Erythroblast (primary cell): ENCODE measurements at regions not wholly inside any gene's neighbourhood (a gene's known extent, or its start where the extent isn't known, plus 50 kb on each side); places are given as distances from the start of the nearest gene placed in this dataset.

Experiments used
- DNase-seq, 2 experiments: peaks; one replicate each; lab custom pipeline; 2025; lab: John Stamatoyannopoulos, UW
- GATA1 ChIP-seq: IDR thresholded peaks from 2 replicates; pipeline ENCODE4 v1.6.1; 2011; ENCODE audit warnings: low read depth, mild to moderate bottlenecking, control low read depth, low read length, moderate library complexity
- POLR2A ChIP-seq: IDR thresholded peaks from 2 replicates; pipeline ENCODE4 v1.6.1; 2011; ENCODE audit warnings: mild to moderate bottlenecking, low read length

DNA sequence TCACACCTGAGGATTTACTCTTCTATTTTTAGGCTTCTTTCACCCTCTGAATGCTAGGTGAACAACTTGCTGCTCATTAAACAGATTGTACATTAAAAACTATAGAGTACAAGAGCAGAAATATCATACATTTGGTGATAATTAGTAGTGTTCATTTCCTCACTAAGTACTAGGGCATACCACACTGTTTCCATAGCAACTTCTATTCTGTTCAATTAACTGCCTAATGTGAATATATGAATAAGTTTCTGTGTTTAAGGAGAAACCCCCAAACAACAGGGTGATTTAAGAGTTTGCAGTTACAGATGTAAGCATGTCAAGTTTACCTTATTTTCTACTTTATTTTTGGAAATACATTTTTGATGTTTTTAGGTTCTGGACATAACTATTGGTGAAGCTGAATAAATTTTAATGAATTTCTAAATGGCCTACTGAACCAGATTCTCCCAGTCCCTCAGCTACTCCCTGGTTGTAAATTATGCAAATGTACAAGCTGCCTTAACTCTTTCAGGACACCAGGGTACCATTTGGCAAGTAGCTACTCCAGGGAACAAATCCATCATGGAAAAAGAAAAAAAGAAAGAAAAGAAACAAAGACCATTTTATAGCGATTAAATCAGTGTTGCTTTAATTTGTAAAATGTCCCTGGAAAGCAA is 199.8 kb upstream of the NAV3 start:
- no peak for TF ChIP-seq GATA1
- no peak for TF ChIP-seq POLR2A
- no peak for DNase-seq

DNA sequence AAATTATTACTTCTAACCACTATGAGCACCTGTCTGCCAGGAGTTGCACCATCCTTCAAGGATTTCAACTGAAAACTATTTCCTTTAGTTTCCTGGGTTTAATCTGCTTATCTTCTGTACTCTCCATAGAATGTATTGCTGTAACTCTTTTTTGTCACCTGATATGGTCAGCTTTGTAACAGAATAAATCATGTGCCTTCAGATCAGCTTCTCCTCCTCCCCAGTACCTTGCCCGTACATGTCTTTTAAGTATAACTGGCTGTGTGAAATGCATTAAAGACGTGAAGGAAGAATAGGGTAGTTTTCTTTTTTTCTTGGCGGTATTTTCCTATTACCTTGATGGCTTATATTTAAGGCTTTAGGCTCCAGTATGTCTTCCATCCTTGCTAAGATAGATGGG is 200.3 kb upstream of the NAV3 start:
- DNase-seq, result no peak
- no peak for TF ChIP-seq POLR2A
- TF ChIP-seq GATA1, result no peak

DNA sequence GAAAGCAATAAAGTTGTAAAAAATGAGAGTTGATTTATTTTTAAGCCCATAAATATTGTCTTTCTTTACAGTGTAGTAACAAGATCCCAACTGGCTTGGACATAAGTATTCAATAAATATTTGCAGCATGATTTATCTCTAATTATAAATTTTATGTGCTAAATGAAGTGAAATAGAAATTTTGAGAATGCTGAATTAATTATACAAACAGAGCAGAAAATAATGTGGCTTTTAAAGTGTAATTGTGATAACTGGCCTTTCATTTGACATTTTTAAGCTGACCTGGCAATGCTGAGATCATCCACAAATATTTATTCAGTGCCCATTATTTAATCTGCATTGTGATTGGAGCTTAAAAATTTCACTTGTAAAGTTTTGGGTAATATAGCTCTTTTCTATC is 201.6 kb upstream of the NAV3 start:
- DNase-seq, result no peak
- TF ChIP-seq GATA1 (no peak), POLR2A (no peak)

DNA sequence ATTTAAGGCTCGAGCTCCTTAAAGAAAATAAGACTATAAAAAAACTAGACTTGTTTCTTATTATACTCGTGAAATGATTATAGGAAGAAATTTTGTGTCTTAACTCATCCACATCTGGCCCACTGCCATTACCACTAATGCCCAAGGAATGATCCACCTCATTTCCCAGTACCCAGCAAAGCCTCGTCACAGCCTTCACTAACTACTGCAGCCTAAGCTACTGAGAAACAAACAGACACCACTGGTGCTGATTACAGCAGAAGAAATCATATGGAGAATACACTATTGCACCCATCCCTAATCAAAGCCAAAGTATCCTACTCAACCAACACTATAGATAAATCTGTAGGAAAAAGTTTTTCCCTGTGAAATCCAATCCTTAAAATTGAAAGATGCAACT is 205.3 kb upstream of the NAV3 start:
- no peak for DNase-seq
- TF ChIP-seq POLR2A, result no peak

DNA sequence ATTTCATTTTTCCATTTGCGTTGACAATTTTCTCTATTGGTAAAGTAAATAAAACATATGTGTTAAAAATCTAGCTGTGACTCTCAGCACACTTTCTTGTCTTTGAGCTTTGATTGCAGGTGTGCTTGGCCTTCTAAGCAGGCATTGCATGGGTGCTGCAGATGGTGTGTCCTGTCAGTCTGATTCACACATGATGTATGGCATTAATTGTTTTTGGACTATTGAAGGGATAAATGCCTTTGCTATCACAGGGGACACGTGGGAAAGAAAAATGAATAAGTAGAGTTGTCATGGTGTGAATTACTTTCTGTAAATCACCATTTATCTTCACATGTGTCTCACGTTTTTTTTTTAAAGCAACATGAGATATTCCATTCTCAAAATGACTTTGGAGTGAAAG is 211.3 kb upstream of the NAV3 start:
- TF ChIP-seq GATA1, result no peak
- TF ChIP-seq POLR2A, result no peak
- DNase-seq, result no peak

DNA sequence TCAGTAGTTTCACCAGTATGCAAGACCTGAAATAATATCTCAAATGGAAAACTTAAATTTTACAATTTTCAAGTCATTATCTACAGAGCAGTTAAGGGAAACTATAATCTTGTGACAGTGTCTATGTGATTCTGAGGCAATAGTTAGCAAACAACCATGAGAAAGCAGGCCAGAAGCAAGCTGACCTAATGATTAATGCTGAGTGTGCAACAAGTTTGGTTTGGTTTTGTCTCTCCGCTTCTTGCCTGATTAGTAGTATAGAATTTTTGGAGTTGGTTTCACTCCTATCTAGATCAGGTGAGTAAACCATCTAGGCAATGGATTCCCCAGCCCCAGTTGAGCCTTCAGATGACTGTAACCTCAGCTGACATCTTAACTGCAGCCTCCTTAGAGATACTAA is 212.9 kb upstream of the NAV3 start:
- TF ChIP-seq GATA1, result no peak
- TF ChIP-seq POLR2A, result no peak
- no peak for DNase-seq

DNA sequence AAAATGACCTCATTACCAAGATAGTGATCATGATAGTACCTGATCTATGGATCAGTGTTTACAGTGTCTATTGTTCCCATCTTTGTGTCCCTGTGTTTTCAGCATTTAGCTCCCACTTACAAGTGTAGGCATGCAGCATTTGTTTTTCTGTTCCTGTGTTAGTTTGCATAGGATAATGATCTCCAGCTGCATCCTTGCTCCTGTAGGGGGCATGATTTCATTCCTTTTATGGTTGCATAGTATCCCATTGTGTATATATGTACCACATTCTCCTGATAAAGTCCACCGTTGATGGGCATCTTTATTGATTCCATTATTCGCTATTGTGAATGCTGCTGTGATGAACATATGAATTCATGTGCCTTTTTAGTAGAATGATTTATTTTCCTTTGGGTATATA is 215.4 kb upstream of the NAV3 start:
- no peak for DNase-seq
- no peak for TF ChIP-seq POLR2A
- TF ChIP-seq GATA1, result no peak

DNA sequence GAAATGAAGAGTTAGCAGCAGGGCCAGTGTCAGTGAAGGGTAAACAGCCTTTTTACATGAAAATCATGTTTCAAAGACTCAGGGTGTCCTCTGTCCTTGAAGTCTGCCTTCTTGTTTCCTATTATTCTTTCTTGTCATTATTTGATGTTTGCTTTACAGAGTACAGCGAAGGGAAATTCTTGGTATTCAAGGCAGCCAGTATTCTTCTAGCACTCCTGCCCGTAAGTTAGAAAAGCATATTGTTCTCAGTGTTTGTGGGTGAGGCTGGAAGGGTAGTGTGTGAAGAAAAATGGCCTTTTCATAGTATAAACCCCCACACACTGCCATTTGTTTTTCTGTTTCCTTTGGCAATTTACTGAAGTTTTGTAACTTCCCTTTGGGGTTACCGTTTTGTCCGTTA is 217.3 kb upstream of the NAV3 start:
- no peak for DNase-seq
- no peak for TF ChIP-seq GATA1
- no peak for TF ChIP-seq POLR2A

DNA sequence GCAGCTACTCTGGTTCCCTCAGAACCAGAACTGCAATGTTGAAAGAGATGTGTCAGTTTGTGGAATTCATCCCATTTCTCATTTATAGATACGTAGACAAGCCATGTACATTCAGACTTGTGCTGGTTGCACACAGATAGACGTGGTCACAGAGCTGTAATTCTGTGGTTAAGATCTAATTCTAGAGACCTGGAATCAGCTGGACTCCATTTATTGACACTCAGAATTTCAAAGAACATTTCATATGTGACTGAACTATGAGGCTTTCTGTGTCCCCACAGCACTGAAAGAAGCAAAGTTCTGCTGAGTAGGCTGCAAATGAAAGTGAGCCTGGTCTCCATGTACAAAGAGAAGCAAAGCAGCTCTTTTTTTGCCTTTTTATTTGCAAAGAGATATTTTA is 220.2 kb upstream of the NAV3 start:
- TF ChIP-seq POLR2A (no peak), GATA1 (no peak)

DNA sequence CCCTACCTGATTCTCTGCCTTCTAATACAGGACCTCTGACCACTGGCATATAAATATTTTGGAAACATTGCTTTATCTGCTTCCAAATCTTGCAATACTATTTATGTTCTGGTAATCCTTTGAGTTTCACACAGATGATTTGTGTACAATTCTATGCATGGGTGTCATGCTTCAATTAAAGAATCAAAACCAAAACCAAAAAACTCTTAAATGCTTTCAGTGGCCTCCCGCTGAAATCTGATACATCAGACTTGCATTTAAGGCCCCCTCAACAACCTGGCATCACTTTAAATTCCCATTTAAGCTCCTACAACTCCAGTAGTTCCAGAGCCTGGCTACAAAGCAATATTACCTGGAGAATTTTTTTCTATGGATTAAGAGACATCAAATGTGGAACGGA is 221.7 kb upstream of the NAV3 start:
- TF ChIP-seq POLR2A (no peak), GATA1 (no peak)
- no peak for DNase-seq

More for the DNA sequence above, 220.2 kb upstream of the NAV3 start:
- DNase-seq, result no peak

DNA sequence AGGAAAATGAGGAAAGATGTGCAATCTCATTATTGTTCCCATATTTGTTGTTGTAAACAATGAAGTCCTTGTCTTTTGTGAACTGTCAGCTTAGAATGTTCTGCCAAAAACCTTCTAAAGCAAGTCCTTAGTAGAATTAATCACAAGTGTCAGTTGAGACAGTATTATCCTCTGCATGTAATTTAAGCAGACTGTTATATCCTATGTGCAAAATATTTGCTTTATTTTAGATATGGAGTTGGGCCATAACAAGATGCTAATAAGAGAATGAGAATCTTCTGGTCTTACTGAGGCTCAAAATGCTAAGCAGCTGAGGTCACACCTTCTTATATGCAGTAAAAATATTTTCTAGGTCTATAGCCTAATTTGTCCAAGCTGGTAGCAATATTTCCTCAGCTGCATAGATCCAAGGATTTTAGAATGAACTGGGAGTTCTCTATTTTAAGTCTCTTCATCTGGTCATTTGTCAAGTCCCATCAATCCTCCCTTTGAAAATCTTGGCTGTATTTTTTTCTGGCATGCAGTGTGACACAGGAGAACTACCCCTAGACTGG is 222.3 kb upstream of the NAV3 start:
- DNase-seq, result no peak
- TF ChIP-seq POLR2A (no peak), GATA1 (no peak)

DNA sequence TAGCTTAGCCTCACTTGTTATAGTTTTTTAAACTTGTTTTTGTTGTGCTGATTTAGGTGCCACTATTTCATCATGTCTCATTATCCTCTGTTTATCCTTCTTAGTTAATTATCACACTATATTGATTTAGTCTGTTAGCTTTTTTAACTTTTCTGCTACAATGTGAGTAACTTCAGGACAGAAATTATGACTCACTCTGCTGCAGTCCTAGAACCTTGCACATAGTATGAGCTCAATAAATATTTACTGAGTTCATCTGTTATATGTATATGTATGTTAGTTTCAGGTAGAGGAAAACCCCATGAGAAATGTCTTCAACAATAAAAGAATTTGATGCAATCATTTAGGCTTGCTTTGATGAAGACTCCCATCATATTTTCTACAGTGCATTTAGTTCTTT is 224.3 kb upstream of the NAV3 start:
- DNase-seq, result no peak
- no peak for TF ChIP-seq GATA1
- TF ChIP-seq POLR2A, result no peak

DNA sequence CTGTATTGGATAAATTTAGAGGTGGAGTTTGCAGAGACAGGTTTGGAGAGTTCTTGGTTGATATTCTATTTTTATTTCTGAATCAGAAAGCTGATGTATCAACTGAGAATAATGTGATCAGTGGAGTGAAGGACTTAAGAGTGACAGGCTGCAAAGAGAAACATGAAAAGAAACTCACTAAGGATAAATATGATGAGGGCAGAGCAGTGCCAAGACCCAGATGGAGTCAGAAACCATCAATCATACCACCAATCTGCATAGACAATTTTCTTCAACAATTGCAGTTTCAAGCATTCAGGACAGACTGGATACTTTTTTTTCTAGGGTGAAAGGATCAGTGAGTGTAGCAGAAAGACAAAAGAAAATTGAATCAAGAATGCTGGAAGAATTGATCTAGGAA is 226.7 kb upstream of the NAV3 start:
- TF ChIP-seq POLR2A, result no peak
- no peak for TF ChIP-seq GATA1
- no peak for DNase-seq

DNA sequence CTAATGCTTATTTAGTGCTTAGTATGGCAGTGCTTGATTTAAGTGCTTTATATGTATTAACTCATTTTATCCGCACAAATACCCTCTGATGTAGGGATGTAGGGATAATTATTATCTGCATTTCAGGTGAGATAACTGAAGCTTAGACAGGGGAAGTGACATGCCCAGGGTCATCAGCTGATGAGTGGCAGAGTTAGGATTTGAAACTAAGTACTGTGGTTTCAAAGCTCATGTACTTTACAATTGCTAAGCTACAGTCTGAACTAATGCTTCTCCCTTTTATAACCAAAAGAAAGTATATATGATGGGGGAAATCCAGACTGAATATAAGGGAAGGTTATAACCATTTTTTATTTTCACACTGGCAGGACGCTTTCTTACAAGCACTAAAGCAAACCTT is 229.6 kb upstream of the NAV3 start:
- no peak for TF ChIP-seq POLR2A
- TF ChIP-seq GATA1, result no peak

DNA sequence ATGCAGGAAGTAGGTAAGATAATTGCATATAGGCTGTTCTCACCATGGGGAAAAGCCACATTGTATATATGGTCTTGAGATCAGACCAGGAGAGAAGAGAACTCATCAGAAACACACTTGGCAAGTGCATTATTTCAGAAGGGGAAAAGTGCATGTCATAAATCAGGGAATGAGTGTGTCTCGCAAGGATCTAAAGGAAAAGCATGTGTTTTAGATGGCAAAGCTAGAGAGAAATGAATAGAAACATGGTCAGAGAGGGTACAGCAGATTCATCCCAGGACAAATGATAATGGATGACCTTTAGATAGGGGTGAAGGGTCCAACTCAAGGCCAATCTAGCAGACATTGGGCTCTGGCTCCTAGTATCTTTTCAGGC is 230.2 kb upstream of the NAV3 start:
- DNase-seq, result no peak
- TF ChIP-seq POLR2A (no peak), GATA1 (no peak)

More for the DNA sequence above, 229.6 kb upstream of the NAV3 start:
- no peak for DNase-seq
